IPS DF 6.9 (cell line): ENCODE measurements at regions not wholly inside any gene's neighbourhood (a gene's known extent, or its start where the extent isn't known, plus 50 kb on each side); places are given as distances from the start of the nearest gene placed in this dataset.

Experiments used
- DNase-seq: peaks from one replicate; pipeline ENCODE4 v3.0.0-alpha.2; 2013; ENCODE audit warnings: low read depth, low spot score
- H3K27ac ChIP-seq: one replicate; pipeline ENCODE4 v1.5.1; 2013; ENCODE audit warnings: low read length, control low read depth
- H3K27me3 ChIP-seq: 2 replicates; pipeline ENCODE4 v1.6.1; 2013; ENCODE audit warnings: mild to moderate bottlenecking, low read length; ENCODE audit not compliant: control insufficient read depth, insufficient read depth
- H3K36me3 ChIP-seq: 2 replicates; pipeline ENCODE4 v1.6.1; 2013; ENCODE audit warnings: low read length; ENCODE audit not compliant: control insufficient read depth, insufficient read depth
- H3K4me1 ChIP-seq: 2 replicates; pipeline ENCODE4 v1.6.1; 2013; ENCODE audit warnings: low read length; ENCODE audit not compliant: control insufficient read depth, insufficient read depth
- H3K4me3 ChIP-seq: 2 replicates; pipeline ENCODE4 v1.5.1; 2013; ENCODE audit warnings: mild to moderate bottlenecking, low read length
- H3K9me3 ChIP-seq: 2 replicates; pipeline ENCODE4 v1.6.1; 2013; ENCODE audit warnings: low read length, inconsistent platforms; ENCODE audit not compliant: control insufficient read depth, insufficient read depth
- WGBS: extraction: QIAGEN DNeasy Blood & Tissue Kit; methylation state at CpG from one replicate; pipeline ENCODE4 v1.1.7; 2013; ENCODE audit warnings: mixed read lengths, missing lambda C conversion rate; ENCODE audit not compliant: insufficient read length, insufficient coverage; 5-methylcytosine and 5-hydroxymethylcytosine counted together

DNA sequence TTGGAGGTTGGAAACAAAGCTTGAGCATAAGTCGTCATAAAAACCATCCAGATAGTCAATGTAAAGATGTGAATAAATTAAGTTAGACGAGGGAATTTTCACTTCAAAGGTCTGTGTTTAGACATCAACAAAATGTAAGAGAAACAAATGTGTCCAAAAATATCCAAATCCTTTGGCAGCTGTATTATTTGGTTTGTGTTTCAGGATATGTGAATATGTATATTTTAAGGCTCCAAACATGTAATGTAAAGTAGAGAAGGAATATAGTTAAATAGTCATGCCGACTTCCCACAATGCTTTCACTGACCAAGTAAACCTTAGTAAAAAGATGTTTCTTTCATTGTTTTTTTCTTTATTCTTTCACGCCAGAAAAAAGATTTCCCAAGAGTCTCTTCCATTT, 604.9 kb upstream of the NRP1 start:
- no peak overlapping the region for H3K4me3 ChIP-seq
- H3K9me3 ChIP-seq = no peaks in the 10 kb centered on the region
- no CpG with 5 or more reads among the region's 4 CpGs for WGBS
- DNase-seq = no peak
- no peaks in the 10 kb centered on the region for H3K36me3 ChIP-seq
- peaks cover 3% of the 10 kb centered on the region for H3K4me1 ChIP-seq
- no peak overlapping the region for H3K27ac ChIP-seq
- H3K27me3 ChIP-seq = no peaks in the 10 kb centered on the region

- Histone ChIP-seq H3K27me3 (no peaks in the 10 kb centered on the region), H3K4me3 (no peak overlapping the region), H3K9me3 (no peaks in the 10 kb centered on the region), H3K36me3 (no peaks in the 10 kb centered on the region), H3K4me1 (peaks cover 3% of the 10 kb centered on the region), H3K27ac (no peak overlapping the region)
- WGBS = no CpG with 5 or more reads among the region's 3 CpGs
- DNase-seq = no peak
Measured at GRCh38 chr10:33938001-33938400, 603.5 kb upstream of the NRP1 start.

DNA sequence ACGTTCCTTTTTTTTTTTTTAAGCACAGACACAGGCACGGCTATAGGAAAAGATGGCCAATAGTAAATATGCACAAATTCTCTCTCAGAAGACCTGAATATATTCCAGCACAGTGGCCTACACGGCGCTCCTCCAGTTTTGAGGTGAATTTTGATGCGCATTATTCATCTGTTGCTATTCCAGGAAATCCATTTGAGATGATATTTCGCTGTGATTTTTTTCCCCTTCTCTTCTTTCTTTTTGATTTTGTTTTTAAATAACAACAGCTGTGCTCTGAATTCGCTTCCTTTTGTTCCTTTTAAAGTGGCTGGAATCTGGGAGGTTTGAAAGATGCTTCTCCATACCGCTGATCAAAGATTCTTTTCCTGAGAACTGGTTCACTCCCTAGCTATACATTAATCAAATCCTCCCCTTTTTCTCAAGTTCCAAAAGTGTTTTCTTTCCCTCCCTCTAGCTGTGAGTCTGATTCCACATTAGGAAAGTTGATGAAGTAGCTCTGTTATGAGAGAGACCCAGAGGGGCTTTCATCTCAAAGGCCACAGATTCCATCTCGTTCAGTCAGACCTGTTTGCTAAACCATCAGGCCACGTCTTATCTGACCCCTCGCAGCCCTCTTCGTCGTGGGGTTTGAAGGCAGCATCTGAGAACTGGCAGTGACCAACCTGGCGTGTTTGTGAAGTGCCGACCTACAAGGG, 602.7 kb upstream of the NRP1 start:
- WGBS = no CpG with 5 or more reads among the region's 15 CpGs
- DNase-seq = no peak
- Histone ChIP-seq H3K4me1 (peaks cover 3% of the 10 kb centered on the region), H3K27me3 (no peaks in the 10 kb centered on the region), H3K27ac (no peak overlapping the region), H3K9me3 (no peaks in the 10 kb centered on the region), H3K4me3 (no peak overlapping the region), H3K36me3 (no peaks in the 10 kb centered on the region)

GRCh38 chr10:33935350-33935749, 600.9 kb upstream of the NRP1 start:
- WGBS = no CpG with 5 or more reads among the region's 3 CpGs
- H3K27me3 ChIP-seq = no peaks in the 10 kb centered on the region
- no peaks in the 10 kb centered on the region for H3K9me3 ChIP-seq
- H3K36me3 ChIP-seq = no peaks in the 10 kb centered on the region
- DNase-seq = no peak
- H3K4me3 ChIP-seq = no peak overlapping the region
- H3K4me1 ChIP-seq = peaks cover 3% of the 10 kb centered on the region
- H3K27ac ChIP-seq = no peak overlapping the region

DNA sequence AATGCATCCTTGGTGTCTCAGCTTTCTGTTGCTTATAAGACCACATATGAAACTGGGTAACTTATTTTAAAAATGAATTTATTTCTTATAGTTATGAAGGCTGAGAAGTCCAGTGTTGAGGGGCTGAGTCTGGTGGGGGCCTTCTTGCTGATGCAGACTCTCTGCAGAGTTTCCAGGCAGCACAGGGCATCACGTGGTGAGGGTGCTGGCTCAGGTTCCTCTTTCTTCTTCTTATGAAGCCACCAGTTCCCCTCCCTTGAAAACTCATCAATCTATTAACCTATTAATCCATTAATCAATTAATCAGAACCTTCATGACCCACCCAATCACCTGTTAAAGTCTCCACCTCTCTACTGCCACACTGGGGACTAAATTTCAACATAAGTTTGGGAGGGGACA, 595.6 kb upstream of the NRP1 start:
- no peak overlapping the region for H3K27ac ChIP-seq
- H3K4me3 ChIP-seq = no peak overlapping the region
- DNase-seq = no peak
- no peaks in the 10 kb centered on the region for H3K36me3 ChIP-seq
- WGBS = no CpG with 5 or more reads among the region's 1 CpG
- H3K4me1 ChIP-seq = no peaks in the 10 kb centered on the region
- H3K9me3 ChIP-seq = no peaks in the 10 kb centered on the region
- no peaks in the 10 kb centered on the region for H3K27me3 ChIP-seq

DNA sequence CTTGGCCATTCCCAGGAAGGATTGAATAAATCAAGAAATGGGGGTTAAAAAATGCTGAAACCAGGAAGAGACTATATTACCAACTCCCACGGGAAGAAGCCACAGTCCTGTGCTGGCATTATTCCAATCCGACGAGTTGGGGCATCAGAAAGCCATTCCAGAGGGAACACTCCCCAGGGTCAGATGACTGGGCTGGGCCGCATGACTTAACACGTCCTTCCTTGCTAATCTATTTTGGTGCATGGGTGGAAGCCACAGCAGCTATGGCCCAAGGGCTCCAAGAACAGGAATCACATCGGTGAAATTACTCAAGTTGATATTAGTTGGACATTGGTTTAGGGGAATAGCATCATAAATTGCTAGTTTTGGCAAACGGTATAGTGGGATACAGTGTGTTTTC, 592.9 kb upstream of the NRP1 start:
- Histone ChIP-seq H3K4me1 (no peaks in the 10 kb centered on the region), H3K9me3 (no peaks in the 10 kb centered on the region), H3K36me3 (no peaks in the 10 kb centered on the region), H3K27ac (no peak overlapping the region), H3K27me3 (no peaks in the 10 kb centered on the region), H3K4me3 (no peak overlapping the region)
- no peak for DNase-seq
- WGBS = no CpG with 5 or more reads among the region's 7 CpGs

DNA sequence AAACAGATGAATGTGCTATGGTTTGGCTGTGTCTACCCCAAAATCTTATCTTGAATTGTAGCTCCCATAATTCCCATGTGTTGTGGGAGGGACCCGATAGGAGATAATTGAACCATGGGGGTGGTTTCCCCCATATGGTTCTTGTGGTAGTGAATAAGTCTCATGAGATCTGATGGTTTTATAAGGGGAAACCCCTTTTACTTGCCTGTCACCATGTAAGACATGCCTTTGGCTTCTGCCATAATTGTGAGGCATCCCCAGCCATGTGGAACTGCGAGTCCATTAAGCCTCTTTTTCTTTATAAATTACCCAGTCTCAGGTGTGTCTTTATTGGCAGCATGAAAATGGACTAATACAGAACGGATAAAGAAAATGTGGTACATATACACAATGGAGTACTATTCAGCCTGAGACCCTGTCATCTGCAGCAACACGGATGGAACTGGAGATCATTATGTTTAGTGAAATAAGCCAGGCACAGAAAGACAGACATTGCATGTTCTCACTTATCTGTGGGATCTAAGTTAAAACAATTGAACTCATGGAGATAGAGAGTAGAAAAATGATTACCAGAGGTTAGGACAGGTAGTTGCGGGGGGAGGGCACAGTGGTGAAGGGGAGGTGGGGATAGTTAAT, 587.6 kb upstream of the NRP1 start:
- Histone ChIP-seq H3K4me3 (no peak overlapping the region), H3K27ac (no peak overlapping the region), H3K9me3 (no peaks in the 10 kb centered on the region), H3K4me1 (no peaks in the 10 kb centered on the region), H3K27me3 (no peaks in the 10 kb centered on the region), H3K36me3 (no peaks in the 10 kb centered on the region)
- WGBS = no CpG with 5 or more reads among the region's 5 CpGs
- no peak for DNase-seq

- WGBS = no CpG with 5 or more reads among the region's 1 CpG
Measured at GRCh38 chr10:33920351-33920750, 585.9 kb upstream of the NRP1 start.

GRCh38 chr10:33919244-33919643, 584.8 kb upstream of the NRP1 start:
- no peak for DNase-seq
- H3K4me1 ChIP-seq = no peaks in the 10 kb centered on the region
- no CpG with 5 or more reads among the region's 1 CpG for WGBS
- no peaks in the 10 kb centered on the region for H3K9me3 ChIP-seq
- no peak overlapping the region for H3K27ac ChIP-seq
- no peaks in the 10 kb centered on the region for H3K27me3 ChIP-seq
- H3K36me3 ChIP-seq = no peaks in the 10 kb centered on the region
- H3K4me3 ChIP-seq = no peak overlapping the region

More at GRCh38 chr10:33920351-33920750, 585.9 kb upstream of the NRP1 start:
- no peak overlapping the region for H3K27ac ChIP-seq
- H3K4me3 ChIP-seq = no peak overlapping the region
- no peaks in the 10 kb centered on the region for H3K27me3 ChIP-seq
- no peaks in the 10 kb centered on the region for H3K4me1 ChIP-seq
- H3K36me3 ChIP-seq = no peaks in the 10 kb centered on the region
- H3K9me3 ChIP-seq = no peaks in the 10 kb centered on the region
- DNase-seq = no peak

DNA sequence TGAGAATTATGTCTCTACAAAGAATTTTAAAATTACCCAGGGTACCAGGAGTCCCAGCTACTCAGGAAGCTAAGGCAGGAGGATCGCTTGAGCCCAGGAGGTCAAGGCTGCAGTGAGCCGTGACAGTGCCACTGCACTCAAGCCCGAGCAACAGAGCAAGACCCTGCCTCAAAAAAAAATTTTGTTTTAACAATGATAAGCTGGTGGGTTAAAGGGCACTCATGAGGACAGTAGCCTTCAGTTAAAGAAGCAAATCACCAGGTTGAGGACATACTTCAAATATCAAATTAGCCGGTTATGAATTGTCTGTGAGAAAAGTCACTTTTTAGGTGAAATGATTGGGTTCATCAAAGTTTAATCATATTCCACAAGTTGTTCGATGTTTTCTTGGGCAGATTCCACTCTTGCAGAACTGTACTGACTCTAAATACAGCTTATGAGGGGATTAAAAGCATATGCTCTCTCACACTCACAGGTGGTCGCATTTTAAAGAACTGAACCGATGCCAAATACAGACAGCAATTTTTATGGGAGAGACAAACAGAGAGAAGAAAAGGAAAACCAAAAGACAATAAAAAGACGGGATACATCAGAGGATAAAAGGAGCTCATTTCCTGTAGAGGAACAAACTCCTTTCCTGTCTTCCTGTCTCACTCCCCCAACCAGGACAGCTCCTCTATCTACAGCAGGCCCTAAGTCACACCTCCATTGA, 582.8 kb upstream of the NRP1 start:
- Histone ChIP-seq H3K4me3 (no peak overlapping the region), H3K9me3 (no peaks in the 10 kb centered on the region), H3K36me3 (no peaks in the 10 kb centered on the region), H3K27me3 (no peaks in the 10 kb centered on the region), H3K4me1 (no peaks in the 10 kb centered on the region), H3K27ac (no peak overlapping the region)
- no CpG with 5 or more reads among the region's 8 CpGs for WGBS
- no peak for DNase-seq
